ENCODE measurements at regions not wholly inside any gene's neighbourhood (a gene's known extent, or its start where the extent isn't known, plus 50 kb on each side); places are given as distances from the start of the nearest gene placed in this dataset.

GRCh38 chr22:48135592-48135991 lies 1373.1 kb downstream of the TBC1D22A start:
- TF ChIP-seq SIN3A (IDR thresholded peaks at IDR 0.05; ENCODE audit: borderline replicate concordance, insufficient read depth, low read depth, low read length) (no peak), TCF7L2 (IDR thresholded peaks at IDR 0.05; ENCODE audit: low read depth, low read length) (no peak), CTCF (IDR thresholded peaks at IDR 0.05) (no peak), POLR2AphosphoS5 (IDR thresholded peaks at IDR 0.05; ENCODE audit: low read depth, low read length) (no peak)
- TF ChIP-seq, protein P1, sequence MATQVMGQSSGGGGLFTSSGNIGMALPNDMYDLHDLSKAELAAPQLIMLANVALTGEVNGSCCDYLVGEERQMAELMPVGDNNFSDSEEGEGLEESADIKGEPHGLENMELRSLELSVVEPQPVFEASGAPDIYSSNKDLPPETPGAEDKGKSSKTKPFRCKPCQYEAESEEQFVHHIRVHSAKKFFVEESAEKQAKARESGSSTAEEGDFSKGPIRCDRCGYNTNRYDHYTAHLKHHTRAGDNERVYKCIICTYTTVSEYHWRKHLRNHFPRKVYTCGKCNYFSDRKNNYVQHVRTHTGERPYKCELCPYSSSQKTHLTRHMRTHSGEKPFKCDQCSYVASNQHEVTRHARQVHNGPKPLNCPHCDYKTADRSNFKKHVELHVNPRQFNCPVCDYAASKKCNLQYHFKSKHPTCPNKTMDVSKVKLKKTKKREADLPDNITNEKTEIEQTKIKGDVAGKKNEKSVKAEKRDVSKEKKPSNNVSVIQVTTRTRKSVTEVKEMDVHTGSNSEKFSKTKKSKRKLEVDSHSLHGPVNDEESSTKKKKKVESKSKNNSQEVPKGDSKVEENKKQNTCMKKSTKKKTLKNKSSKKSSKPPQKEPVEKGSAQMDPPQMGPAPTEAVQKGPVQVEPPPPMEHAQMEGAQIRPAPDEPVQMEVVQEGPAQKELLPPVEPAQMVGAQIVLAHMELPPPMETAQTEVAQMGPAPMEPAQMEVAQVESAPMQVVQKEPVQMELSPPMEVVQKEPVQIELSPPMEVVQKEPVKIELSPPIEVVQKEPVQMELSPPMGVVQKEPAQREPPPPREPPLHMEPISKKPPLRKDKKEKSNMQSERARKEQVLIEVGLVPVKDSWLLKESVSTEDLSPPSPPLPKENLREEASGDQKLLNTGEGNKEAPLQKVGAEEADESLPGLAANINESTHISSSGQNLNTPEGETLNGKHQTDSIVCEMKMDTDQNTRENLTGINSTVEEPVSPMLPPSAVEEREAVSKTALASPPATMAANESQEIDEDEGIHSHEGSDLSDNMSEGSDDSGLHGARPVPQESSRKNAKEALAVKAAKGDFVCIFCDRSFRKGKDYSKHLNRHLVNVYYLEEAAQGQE (IDR thresholded peaks at IDR 0.05; ENCODE audit: insufficient read depth in 1 of 2, low read depth in 2 of 2, low read length in 1 of 2): no peak

Data from Panc1 (cell line).